Loucy (cell line): ENCODE measurements at regions not wholly inside any gene's neighbourhood (a gene's known extent, or its start where the extent isn't known, plus 50 kb on each side); places are given as distances from the start of the nearest gene placed in this dataset.

Experiments
- H2AFZ ChIP-seq: fragments of 200-600 bp; sonication (generic); 2 replicates; pipeline ENCODE4 v1.6.0; 2016; ENCODE audit warnings: antibody characterized with exemption, mild to moderate bottlenecking, low read length, moderate library complexity
- H3F3A ChIP-seq: fragments of 200-600 bp; 2 replicates; pipeline ENCODE4 v1.6.0; 2016; ENCODE audit warnings: antibody characterized with exemption, low read depth, mild to moderate bottlenecking
- H3K27me3 ChIP-seq: fragments of 200-600 bp; sonication (generic); 2 replicates; pipeline ENCODE4 v1.6.1; 2014; ENCODE audit warnings: low read length, mild to moderate bottlenecking; ENCODE audit not compliant: insufficient read depth, poor library complexity, severe bottlenecking
- H3K36me3 ChIP-seq: fragments of 200-600 bp; sonication (generic); 2 replicates; pipeline ENCODE4 v1.6.1; 2016; ENCODE audit warnings: low read length; ENCODE audit not compliant: insufficient read depth
- H3K4me1 ChIP-seq: fragments of 200-600 bp; sonication (generic); 2 replicates; pipeline ENCODE4 v1.5.1; 2014; ENCODE audit warnings: low read length, mild to moderate bottlenecking; ENCODE audit not compliant: insufficient read depth, poor library complexity, severe bottlenecking
- H3K4me2 ChIP-seq: fragments of 200-600 bp; sonication (generic); 2 replicates; pipeline ENCODE4 v1.6.0; 2014; ENCODE audit warnings: antibody characterized with exemption, low read length, low read depth, mild to moderate bottlenecking; ENCODE audit not compliant: poor library complexity, severe bottlenecking
- H3K4me3 ChIP-seq: fragments of 200-600 bp; sonication (generic); 2 replicates; pipeline ENCODE4 v1.5.1; 2014; ENCODE audit warnings: low read length, mild to moderate bottlenecking, mixed read lengths; ENCODE audit not compliant: poor library complexity, severe bottlenecking
- H3K79me2 ChIP-seq: fragments of 200-600 bp; sonication (generic); 2 replicates; pipeline ENCODE4 v1.6.1; 2014; ENCODE audit warnings: low read length; ENCODE audit not compliant: insufficient read depth
- H3K9ac ChIP-seq: fragments of 200-600 bp; sonication (generic); 2 replicates; pipeline ENCODE4 v1.6.0; 2014; ENCODE audit warnings: mild to moderate bottlenecking, low read depth, low read length, moderate library complexity; ENCODE audit not compliant: poor library complexity, severe bottlenecking
- H3K9me2 ChIP-seq: fragments of 200-600 bp; sonication (generic); replicated peaks from 2 replicates; pipeline ENCODE4 v1.6.1; 2016; ENCODE audit warnings: low read depth, low read length, mixed read lengths
- H3K9me3 ChIP-seq: fragments of 200-600 bp; sonication (generic); 2 replicates; pipeline ENCODE4 v1.6.1; 2014; ENCODE audit warnings: mild to moderate bottlenecking, antibody characterized with exemption, low read length, low read depth; ENCODE audit not compliant: insufficient read depth
- H4K20me1 ChIP-seq: fragments of 200-600 bp; sonication (generic); 2 replicates; pipeline ENCODE4 v1.6.0; 2014; ENCODE audit warnings: antibody characterized with exemption, low read length, mild to moderate bottlenecking; ENCODE audit not compliant: insufficient read depth, poor library complexity, severe bottlenecking
- EZH2phosphoT487 ChIP-seq: fragments of 200-600 bp; IDR thresholded peaks from 2 replicates; pipeline ENCODE4 v1.6.1; 2018; ENCODE audit warnings: antibody characterized with exemption, mild to moderate bottlenecking, moderate library complexity, borderline replicate concordance
- TF ChIP-seq, protein P1 (sequence below): fragments of 200-600 bp; sonication (generic); conservative IDR thresholded peaks from 2 replicates; pipeline ENCODE4 v1.5.1; 2014; ENCODE audit warnings: mild to moderate bottlenecking, antibody characterized with exemption, low read length

DNA sequence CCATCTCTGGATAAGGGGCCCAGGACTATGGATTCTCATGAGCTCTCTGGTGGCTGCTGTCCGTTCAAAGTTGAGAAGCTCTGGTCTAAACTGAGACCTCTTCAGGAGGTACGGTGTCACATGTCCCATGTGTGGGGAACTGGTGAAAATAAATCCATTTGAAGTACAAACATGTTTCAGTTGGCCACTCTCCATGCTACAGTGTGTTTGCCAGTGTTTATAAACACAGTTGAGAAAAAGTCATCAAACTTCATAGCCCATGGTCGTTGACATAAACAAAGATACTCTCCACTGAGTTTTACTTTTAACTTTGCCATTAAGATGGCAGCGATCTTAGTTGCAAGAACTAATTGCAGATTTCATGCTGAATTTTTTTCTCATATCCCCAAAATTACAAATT, 72.8 kb downstream of the PSMG1 start:
- H3K4me3 ChIP-seq = no peak overlapping the region

DNA sequence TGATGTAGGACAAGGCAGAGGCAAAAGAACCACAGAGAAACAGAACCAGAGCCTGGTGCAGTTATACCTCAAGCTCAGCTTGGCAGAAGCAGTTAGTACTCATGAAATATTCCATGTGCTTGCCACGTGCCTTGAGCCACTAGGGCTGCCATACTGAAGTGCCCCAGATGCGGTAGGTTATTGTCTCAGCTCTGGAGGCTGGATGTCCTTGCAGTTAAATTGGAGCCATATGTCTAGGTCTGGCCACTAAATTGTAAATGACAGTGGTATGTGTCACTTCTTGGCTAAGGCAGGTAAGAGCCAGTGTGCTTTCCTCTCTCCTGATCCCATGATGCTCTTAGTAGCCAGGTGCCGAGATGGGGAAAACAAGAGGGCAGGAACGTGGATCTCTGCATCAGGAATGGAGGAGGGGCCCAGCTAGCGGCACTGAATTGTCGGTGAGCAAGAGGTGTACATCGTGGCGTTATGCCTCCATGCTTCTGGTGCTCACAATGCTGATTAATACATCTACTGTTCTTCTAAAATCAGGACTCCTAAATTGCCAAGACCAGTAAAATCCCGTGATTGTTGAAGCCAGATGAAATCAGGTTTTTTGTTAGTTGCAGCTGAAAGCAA, 73.5 kb downstream of the PSMG1 start:
- no peaks in the 10 kb centered on the region for H3K27me3 ChIP-seq
- no peak for TF ChIP-seq EZH2phosphoT487
- TF ChIP-seq, protein P1, sequence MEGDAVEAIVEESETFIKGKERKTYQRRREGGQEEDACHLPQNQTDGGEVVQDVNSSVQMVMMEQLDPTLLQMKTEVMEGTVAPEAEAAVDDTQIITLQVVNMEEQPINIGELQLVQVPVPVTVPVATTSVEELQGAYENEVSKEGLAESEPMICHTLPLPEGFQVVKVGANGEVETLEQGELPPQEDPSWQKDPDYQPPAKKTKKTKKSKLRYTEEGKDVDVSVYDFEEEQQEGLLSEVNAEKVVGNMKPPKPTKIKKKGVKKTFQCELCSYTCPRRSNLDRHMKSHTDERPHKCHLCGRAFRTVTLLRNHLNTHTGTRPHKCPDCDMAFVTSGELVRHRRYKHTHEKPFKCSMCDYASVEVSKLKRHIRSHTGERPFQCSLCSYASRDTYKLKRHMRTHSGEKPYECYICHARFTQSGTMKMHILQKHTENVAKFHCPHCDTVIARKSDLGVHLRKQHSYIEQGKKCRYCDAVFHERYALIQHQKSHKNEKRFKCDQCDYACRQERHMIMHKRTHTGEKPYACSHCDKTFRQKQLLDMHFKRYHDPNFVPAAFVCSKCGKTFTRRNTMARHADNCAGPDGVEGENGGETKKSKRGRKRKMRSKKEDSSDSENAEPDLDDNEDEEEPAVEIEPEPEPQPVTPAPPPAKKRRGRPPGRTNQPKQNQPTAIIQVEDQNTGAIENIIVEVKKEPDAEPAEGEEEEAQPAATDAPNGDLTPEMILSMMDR = no peak
- H3K9me3 ChIP-seq = no peaks in the 10 kb centered on the region
- no peaks in the 10 kb centered on the region for H3K9me2 ChIP-seq
- no peak overlapping the region for H3K4me3 ChIP-seq
- H4K20me1 ChIP-seq = no peaks in the 10 kb centered on the region
- H3K9ac ChIP-seq = no peak overlapping the region
- no peaks in the 10 kb centered on the region for H3F3A ChIP-seq
- H3K4me2 ChIP-seq = no peak overlapping the region
- H3K36me3 ChIP-seq = no peaks in the 10 kb centered on the region
- H3K4me1 ChIP-seq = peaks cover 8% of the 10 kb centered on the region
- H2AFZ ChIP-seq = no peak overlapping the region
- H3K79me2 ChIP-seq = no peaks in the 10 kb centered on the region

More for the DNA sequence above, 72.8 kb downstream of the PSMG1 start:
- Histone ChIP-seq H3F3A (no peaks in the 10 kb centered on the region), H3K9me3 (no peaks in the 10 kb centered on the region), H3K27me3 (no peaks in the 10 kb centered on the region), H4K20me1 (no peaks in the 10 kb centered on the region), H3K9ac (no peak overlapping the region), H3K9me2 (no peaks in the 10 kb centered on the region), H3K4me2 (no peak overlapping the region), H3K79me2 (no peaks in the 10 kb centered on the region), H3K36me3 (no peaks in the 10 kb centered on the region), H3K4me1 (peaks cover 5% of the 10 kb centered on the region), H2AFZ (no peak overlapping the region)
- no peak for TF ChIP-seq EZH2phosphoT487
- TF ChIP-seq, protein P1 = no peak

DNA sequence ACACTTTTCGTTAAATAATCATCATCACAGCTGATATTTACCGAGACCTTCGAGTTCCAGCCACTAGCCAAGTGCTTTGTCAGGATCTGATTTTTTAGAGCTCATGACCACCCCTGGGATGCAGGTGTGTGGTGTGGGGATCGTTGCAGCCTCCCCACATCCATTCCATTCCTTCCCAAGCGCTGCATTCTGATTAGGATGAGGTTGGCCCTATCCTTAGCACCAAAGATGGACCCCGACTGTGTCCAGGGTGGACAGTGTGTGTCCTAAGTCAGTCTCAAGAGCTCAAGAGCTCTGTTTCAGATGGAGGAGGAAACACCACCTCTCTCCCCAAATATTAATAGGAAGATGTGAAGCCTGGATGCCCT, 74.1 kb downstream of the PSMG1 start:
- no peaks in the 10 kb centered on the region for H3K27me3 ChIP-seq
- H3K9ac ChIP-seq = no peak overlapping the region
- peaks cover 11% of the 10 kb centered on the region for H3K4me1 ChIP-seq
- TF ChIP-seq EZH2phosphoT487 = no peak
- TF ChIP-seq, protein P1 = no peak
- H4K20me1 ChIP-seq = no peaks in the 10 kb centered on the region
- no peaks in the 10 kb centered on the region for H3K9me2 ChIP-seq
- no peaks in the 10 kb centered on the region for H3K9me3 ChIP-seq
- H3K36me3 ChIP-seq = no peaks in the 10 kb centered on the region
- no peak overlapping the region for H2AFZ ChIP-seq
- H3K4me2 ChIP-seq = no peak overlapping the region
- no peaks in the 10 kb centered on the region for H3F3A ChIP-seq
- H3K4me3 ChIP-seq = no peak overlapping the region
- no peaks in the 10 kb centered on the region for H3K79me2 ChIP-seq
